SK-N-SH (cell line): ENCODE measurements at regions not wholly inside any gene's neighbourhood (a gene's known extent, or its start where the extent isn't known, plus 50 kb on each side); places are given as distances from the start of the nearest gene placed in this dataset.

Experiments
- TAF1 ChIP-seq: IDR thresholded peaks from 2 replicates; pipeline ENCODE4 v1.6.1; 2012; ENCODE audit warnings: low read depth, mild to moderate bottlenecking, low read length, moderate library complexity, borderline replicate concordance
- TF ChIP-seq, protein P1 (sequence below): fragments of 200-600 bp; sonication (generic); IDR thresholded peaks from 2 replicates; pipeline ENCODE4 v1.6.1; 2017; ENCODE audit warnings: antibody characterized with exemption, mild to moderate bottlenecking, moderate library complexity

DNA sequence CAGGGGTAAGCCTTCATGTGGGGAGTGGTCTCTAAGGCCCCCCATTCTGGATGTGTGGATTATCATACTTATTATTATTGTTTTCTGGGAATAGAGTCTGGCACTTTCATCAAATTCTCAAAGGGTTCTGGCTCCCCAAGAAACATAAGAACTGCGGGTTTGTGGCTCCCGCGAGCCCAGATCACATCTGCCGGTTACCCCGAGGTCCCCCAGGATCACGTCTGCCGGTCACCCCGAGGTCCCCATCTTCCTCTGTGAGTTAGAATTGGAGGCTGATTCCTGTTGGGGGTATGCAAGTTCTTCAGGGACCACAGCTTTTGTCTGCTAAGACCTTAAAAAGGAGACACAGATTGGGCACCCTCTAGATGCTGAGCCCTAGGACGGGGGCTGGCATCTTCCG is 116.7 kb upstream of the FRMD1 start:
- TF ChIP-seq, protein P1, sequence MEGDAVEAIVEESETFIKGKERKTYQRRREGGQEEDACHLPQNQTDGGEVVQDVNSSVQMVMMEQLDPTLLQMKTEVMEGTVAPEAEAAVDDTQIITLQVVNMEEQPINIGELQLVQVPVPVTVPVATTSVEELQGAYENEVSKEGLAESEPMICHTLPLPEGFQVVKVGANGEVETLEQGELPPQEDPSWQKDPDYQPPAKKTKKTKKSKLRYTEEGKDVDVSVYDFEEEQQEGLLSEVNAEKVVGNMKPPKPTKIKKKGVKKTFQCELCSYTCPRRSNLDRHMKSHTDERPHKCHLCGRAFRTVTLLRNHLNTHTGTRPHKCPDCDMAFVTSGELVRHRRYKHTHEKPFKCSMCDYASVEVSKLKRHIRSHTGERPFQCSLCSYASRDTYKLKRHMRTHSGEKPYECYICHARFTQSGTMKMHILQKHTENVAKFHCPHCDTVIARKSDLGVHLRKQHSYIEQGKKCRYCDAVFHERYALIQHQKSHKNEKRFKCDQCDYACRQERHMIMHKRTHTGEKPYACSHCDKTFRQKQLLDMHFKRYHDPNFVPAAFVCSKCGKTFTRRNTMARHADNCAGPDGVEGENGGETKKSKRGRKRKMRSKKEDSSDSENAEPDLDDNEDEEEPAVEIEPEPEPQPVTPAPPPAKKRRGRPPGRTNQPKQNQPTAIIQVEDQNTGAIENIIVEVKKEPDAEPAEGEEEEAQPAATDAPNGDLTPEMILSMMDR: no peak
- TF ChIP-seq TAF1: no peak
